ENCODE measurements at regions not wholly inside any gene's neighbourhood (a gene's known extent, or its start where the extent isn't known, plus 50 kb on each side); places are given as distances from the start of the nearest gene placed in this dataset.

DNA sequence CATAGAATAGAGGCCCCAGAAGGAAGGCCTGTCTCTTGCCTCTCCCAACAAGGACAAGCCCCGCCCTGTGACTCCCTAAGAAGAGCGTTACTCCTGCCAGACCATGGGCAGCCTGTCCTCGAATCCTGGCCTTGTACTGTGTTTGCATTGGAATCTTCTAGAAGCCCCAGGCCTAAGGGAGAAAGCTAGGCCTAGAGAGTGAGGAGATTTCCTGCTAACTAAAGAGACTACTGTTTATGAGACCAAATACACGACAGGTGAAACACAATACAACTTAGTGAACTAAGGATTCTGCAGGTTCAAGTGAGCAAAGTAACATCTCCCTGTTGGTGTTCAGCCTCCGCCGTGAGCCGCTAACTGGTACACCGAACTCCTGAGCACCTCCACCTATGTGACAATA, 62.7 kb downstream of the SYF2 start:
- TF ChIP-seq, protein P1, sequence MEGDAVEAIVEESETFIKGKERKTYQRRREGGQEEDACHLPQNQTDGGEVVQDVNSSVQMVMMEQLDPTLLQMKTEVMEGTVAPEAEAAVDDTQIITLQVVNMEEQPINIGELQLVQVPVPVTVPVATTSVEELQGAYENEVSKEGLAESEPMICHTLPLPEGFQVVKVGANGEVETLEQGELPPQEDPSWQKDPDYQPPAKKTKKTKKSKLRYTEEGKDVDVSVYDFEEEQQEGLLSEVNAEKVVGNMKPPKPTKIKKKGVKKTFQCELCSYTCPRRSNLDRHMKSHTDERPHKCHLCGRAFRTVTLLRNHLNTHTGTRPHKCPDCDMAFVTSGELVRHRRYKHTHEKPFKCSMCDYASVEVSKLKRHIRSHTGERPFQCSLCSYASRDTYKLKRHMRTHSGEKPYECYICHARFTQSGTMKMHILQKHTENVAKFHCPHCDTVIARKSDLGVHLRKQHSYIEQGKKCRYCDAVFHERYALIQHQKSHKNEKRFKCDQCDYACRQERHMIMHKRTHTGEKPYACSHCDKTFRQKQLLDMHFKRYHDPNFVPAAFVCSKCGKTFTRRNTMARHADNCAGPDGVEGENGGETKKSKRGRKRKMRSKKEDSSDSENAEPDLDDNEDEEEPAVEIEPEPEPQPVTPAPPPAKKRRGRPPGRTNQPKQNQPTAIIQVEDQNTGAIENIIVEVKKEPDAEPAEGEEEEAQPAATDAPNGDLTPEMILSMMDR (IDR thresholded peaks at IDR 0.05): no peak
- TF ChIP-seq POLR2A (IDR thresholded peaks at IDR 0.05): no peak
